Uterus (tissue), 3 donors: ENCODE measurements at regions not wholly inside any gene's neighbourhood (a gene's known extent, or its start where the extent isn't known, plus 50 kb on each side); places are given as distances from the start of the nearest gene placed in this dataset.

ENCODE experiments used
- DNase-seq, 2 donors: peaks; one replicate each; pipeline ENCODE4 v3.0.0-alpha.2; 2019 to 2020
- H3K27ac ChIP-seq, 2 donors: fragments of 200-600 bp; sonication (generic); 1 replicate in 1 of 2; 2 replicates in 1 of 2; pipeline ENCODE4 v1.5.1; 2016 to 2018
- H3K27me3 ChIP-seq, 2 donors: fragments of 200-600 bp; sonication (generic); one replicate each; pipeline ENCODE4 v1.5.1; 2018 to 2019; ENCODE audit warnings: control low read depth in 1 of 2
- H3K36me3 ChIP-seq, 2 donors: fragments of 200-600 bp; sonication (generic); one replicate each; pipeline ENCODE4 v1.5.1; 2019; ENCODE audit warnings: control low read depth in 1 of 2
- H3K4me1 ChIP-seq, 2 donors: fragments of 200-600 bp; sonication (generic); one replicate each; pipeline ENCODE4 v1.5.1; 2018 to 2019; ENCODE audit warnings: control low read depth in 1 of 2
- H3K4me3 ChIP-seq, 2 donors: fragments of 200-600 bp; sonication (generic); 1 replicate in 1 of 2; 2 replicates in 1 of 2; pipeline ENCODE4 v1.5.1; 2018 to 2019; ENCODE audit warnings: mild to moderate bottlenecking in 1 of 2
- H3K9me3 ChIP-seq, 2 donors: fragments of 200-600 bp; sonication (generic); one replicate each; pipeline ENCODE4 v1.5.1; 2019; ENCODE audit warnings: control low read depth in 1 of 2
- POLR2A ChIP-seq, 2 donors: fragments of 450-650 bp; IDR thresholded peaks; one replicate each; pipeline ENCODE4 v1.6.1; 2016; ENCODE audit warnings: antibody characterized with exemption in 2 of 2, mild to moderate bottlenecking in 1 of 2, moderate library complexity in 1 of 2
- intact Hi-C: fragments of 100-400 bp; cut with DNase I; formaldehyde crosslinking; loops from one replicate; pipeline ENCODE4 v1.15.1; 2023; ENCODE audit warnings: low total_unique reads
- TF ChIP-seq, protein P1 (sequence below), 4 experiments: fragments of 200-600 bp in 2 of 4; fragments of 450-650 bp in 2 of 4; sonication (generic) in 2 of 4; IDR thresholded peaks; one replicate each; pipeline ENCODE4 v1.5.1; 2016 to 2019; ENCODE audit warnings: antibody characterized with exemption in 4 of 4, mild to moderate bottlenecking in 2 of 4, moderate library complexity in 1 of 4
- donor health status: DM: yes; HTN: yes; CAD: no.

DNA sequence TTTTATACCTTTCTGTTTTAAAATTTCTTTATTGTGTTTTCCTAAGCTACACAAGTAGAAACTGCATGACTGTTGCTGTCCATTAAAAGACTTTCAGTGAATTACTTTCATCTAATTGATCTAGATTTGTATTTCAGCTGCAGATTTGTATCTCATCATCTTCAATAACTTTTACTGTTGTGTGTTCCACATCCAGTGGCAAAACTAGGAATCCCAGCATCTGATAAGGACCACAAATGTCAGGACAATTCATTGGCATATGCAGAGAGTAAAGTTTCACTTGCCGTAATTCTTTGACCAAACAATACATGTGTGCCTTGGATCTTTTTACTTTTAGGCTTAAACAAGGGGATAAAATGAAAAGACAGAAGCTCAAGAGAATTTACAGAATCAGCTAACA, 112.6 kb downstream of the FBXO8 start:
- TF ChIP-seq POLR2A (IDR thresholded peaks at IDR 0.05) = no peak
- TF ChIP-seq, protein P1, sequence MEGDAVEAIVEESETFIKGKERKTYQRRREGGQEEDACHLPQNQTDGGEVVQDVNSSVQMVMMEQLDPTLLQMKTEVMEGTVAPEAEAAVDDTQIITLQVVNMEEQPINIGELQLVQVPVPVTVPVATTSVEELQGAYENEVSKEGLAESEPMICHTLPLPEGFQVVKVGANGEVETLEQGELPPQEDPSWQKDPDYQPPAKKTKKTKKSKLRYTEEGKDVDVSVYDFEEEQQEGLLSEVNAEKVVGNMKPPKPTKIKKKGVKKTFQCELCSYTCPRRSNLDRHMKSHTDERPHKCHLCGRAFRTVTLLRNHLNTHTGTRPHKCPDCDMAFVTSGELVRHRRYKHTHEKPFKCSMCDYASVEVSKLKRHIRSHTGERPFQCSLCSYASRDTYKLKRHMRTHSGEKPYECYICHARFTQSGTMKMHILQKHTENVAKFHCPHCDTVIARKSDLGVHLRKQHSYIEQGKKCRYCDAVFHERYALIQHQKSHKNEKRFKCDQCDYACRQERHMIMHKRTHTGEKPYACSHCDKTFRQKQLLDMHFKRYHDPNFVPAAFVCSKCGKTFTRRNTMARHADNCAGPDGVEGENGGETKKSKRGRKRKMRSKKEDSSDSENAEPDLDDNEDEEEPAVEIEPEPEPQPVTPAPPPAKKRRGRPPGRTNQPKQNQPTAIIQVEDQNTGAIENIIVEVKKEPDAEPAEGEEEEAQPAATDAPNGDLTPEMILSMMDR (IDR thresholded peaks at IDR 0.05) = no peak
- H3K36me3 ChIP-seq = no peaks in the 10 kb centered on the region
- DNase-seq = no peak
- H3K27ac ChIP-seq = no peak overlapping the region
- H3K4me3 ChIP-seq = no peak overlapping the region
- H3K4me1 ChIP-seq = no peaks in the 10 kb centered on the region
- intact Hi-C loops = no loop called here
- H3K27me3 ChIP-seq = no peaks in the 10 kb centered on the region
- no peaks in the 10 kb centered on the region for H3K9me3 ChIP-seq

DNA sequence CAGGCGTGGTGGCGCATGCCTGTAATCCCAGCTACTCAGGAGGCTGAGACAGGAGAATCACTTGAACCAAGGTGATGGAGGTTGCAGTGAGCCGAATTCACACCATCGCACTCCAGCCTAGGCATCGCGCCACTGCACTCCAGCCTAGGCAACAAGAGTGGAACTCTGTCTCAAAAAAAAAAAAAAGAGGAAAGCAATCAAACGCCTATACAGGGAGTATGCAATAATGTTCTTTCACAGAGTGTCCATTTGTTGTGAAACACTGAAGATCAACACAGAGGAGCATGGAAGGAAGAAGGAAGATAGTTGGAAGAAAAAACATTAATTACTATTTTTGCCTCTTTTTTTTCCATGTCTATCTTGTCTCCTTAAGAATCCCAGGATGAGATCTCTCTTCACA, 113.4 kb downstream of the FBXO8 start:
- H3K36me3 ChIP-seq = no peaks in the 10 kb centered on the region
- TF ChIP-seq, protein P1 (IDR thresholded peaks at IDR 0.05) = no peak
- no peak for TF ChIP-seq POLR2A (IDR thresholded peaks at IDR 0.05)
- H3K9me3 ChIP-seq = no peaks in the 10 kb centered on the region
- no peaks in the 10 kb centered on the region for H3K4me1 ChIP-seq
- DNase-seq = no peak
- no peaks in the 10 kb centered on the region for H3K27me3 ChIP-seq
- intact Hi-C loops = no loop called here
- H3K27ac ChIP-seq = no peak overlapping the region
- H3K4me3 ChIP-seq = no peak overlapping the region

DNA sequence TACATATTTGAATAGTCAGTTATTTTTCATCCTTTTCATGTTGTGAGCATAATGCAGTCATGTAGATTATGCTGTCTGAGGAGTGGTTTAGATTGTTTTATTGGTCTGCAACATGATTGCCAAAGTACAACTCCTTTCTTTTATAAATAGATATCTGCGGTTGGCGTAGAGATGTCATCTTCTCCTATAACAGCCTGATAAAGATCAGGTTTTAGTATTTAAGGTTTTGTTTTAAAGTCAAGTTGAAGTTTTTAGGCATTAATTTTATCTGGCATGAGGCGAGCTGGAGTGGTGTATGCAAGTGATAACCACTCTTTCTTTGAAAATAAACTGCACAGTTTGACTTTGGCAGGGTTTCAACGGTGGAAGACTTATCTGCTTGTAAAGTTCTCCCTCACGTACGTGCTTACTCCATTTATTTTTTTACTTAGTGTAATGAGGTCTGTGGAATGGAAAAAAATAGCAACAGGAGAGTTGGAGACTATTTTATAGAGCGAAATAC, 126.3 kb downstream of the FBXO8 start:
- H3K27me3 ChIP-seq = no peaks in the 10 kb centered on the region
- intact Hi-C loops = no loop called here
- no peak overlapping the region for H3K4me3 ChIP-seq
- no peak overlapping the region for H3K27ac ChIP-seq
- H3K36me3 ChIP-seq = no peaks in the 10 kb centered on the region
- H3K9me3 ChIP-seq = no peaks in the 10 kb centered on the region
- no peaks in the 10 kb centered on the region for H3K4me1 ChIP-seq
- TF ChIP-seq POLR2A (IDR thresholded peaks at IDR 0.05) = no peak
- TF ChIP-seq, protein P1 (IDR thresholded peaks at IDR 0.05) = no peak
- peak in 1 of 2 donors; percentile 18 for DNase-seq

DNA sequence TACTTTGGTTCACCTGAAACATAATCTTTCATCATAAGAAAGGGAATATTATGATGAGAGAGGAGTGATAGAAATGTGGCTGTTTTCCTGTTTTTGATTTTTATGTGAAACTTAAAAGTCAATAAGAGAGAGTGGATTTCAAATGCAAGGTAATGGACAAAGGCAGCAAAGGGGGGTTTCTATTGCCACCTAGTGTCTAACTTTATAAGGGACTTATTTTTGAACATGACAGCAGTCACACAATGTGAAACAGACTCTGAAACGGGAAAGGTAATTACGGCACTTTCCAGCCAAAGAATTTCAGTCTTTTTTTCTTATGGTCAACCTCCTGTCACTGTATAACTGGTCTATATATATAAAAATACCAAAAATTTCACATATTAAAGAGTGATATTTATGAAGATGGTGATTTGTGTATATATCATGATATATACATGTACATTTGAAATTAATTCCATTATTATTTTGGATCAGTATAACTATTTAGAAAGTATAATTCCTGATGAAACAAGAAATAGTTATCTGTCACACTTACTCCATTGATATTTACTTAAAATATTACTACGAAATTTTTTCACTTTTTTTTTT, 127.1 kb downstream of the FBXO8 start:
- intact Hi-C loops = no loop called here
- Histone ChIP-seq H3K4me3 (no peak overlapping the region), H3K4me1 (no peaks in the 10 kb centered on the region)

DNA sequence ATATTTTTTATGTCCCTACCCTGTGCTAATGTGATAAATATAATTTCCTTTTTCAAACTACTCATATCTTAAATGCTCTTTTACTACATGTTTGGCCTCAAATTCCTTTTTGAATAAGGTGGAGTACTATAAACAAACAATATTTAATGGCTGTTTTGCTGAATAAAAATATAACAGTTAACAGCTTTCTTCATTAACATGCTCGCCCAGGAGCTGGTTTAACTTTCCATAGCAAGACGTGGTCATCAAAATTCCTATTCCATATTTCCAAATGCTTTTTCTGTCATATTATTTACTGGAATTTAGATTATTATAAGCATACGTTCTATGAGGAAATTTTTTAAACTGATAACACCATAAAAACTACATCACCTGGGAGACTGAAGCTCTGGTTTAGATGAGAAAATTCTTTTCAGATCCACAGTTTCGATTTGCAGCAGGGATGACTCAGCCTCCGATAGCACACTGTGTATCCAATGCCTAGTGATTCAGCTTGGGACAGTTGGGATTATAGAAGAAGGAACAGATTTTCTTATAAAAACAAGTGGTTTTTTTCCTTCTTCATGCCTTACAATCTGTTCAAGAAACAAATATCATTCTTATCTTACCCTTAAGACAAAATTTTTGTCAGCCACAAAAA, 129.1 kb downstream of the FBXO8 start:
- H3K36me3 ChIP-seq = no peaks in the 10 kb centered on the region
- peak in 1 of 2 donors; percentile 21 for DNase-seq
- peak overlapping the region in 1 of 2 donors; percentile 17 for H3K4me3 ChIP-seq
- H3K27ac ChIP-seq = no peak overlapping the region
- TF ChIP-seq, protein P1 (IDR thresholded peaks at IDR 0.05) = no peak
- no peak for TF ChIP-seq POLR2A (IDR thresholded peaks at IDR 0.05)
- H3K27me3 ChIP-seq = no peaks in the 10 kb centered on the region
- no peaks in the 10 kb centered on the region for H3K4me1 ChIP-seq
- no peaks in the 10 kb centered on the region for H3K9me3 ChIP-seq
- intact Hi-C loops = no loop called here

More for the DNA sequence above, 127.1 kb downstream of the FBXO8 start:
- no peak for DNase-seq
- Histone ChIP-seq H3K27me3 (no peaks in the 10 kb centered on the region), H3K9me3 (no peaks in the 10 kb centered on the region), H3K36me3 (no peaks in the 10 kb centered on the region), H3K27ac (no peak overlapping the region)
- TF ChIP-seq POLR2A (IDR thresholded peaks at IDR 0.05) = no peak
- TF ChIP-seq, protein P1 (IDR thresholded peaks at IDR 0.05) = peak; percentile 44 to 66 (median 54)
